Natural killer cell (primary cell): ENCODE measurements at regions not wholly inside any gene's neighbourhood (a gene's known extent, or its start where the extent isn't known, plus 50 kb on each side); places are given as distances from the start of the nearest gene placed in this dataset.

Source experiments
- ATAC-seq, 3 donors: fragments of 150-1000 bp in 2 of 3; fragments of 200-7000 bp in 1 of 3; cut with Tn5 transposase; 1 replicate in 1 of 3; 2 replicates in 2 of 3; pipeline ENCODE4 v1.10.0; 2021; ENCODE audit warnings: mild to moderate bottlenecking in 2 of 3, moderate library complexity in 2 of 3
- DNase-seq, 2 donors: peaks; one replicate each; pipeline versions ENCODE4 v3.0.0 to v3.0.0-alpha.2; 2013 to 2021; ENCODE audit warnings: mixed read lengths in 1 of 2
- H3K27ac ChIP-seq: one replicate; pipeline ENCODE4 v1.5.1; 2013; ENCODE audit warnings: mild to moderate bottlenecking, low read length
- H3K27me3 ChIP-seq: one replicate; pipeline ENCODE4 v1.6.1; 2013; ENCODE audit warnings: low read length; ENCODE audit not compliant: control insufficient read depth, insufficient read depth
- H3K36me3 ChIP-seq: one replicate; pipeline ENCODE4 v1.6.1; 2013; ENCODE audit warnings: low read length; ENCODE audit not compliant: control insufficient read depth, insufficient read depth
- H3K4me1 ChIP-seq: one replicate; pipeline ENCODE4 v1.6.1; 2013; ENCODE audit warnings: low read length; ENCODE audit not compliant: control insufficient read depth, insufficient read depth
- H3K4me3 ChIP-seq: one replicate; pipeline ENCODE4 v1.5.1; 2013; ENCODE audit warnings: low read length
- H3K9me3 ChIP-seq: one replicate; pipeline ENCODE4 v1.6.1; 2013; ENCODE audit warnings: low read length; ENCODE audit not compliant: control insufficient read depth, insufficient read depth
- H3K27ac Mint-ChIP-seq, 2 donors: one replicate each; pipeline ENCODE4 v1.8.0; 2022; ENCODE audit warnings: mild to moderate bottlenecking in 2 of 2, mixed read lengths in 2 of 2, moderate library complexity in 1 of 2
- H3K27me3 Mint-ChIP-seq, 2 donors: one replicate each; pipeline ENCODE4 v1.8.0; 2022; ENCODE audit warnings: low read depth in 2 of 2, mixed read lengths in 2 of 2
- H3K36me3 Mint-ChIP-seq: one replicate; pipeline ENCODE4 v1.8.0; 2022; ENCODE audit warnings: mixed read lengths
- H3K4me1 Mint-ChIP-seq, 2 donors: one replicate each; pipeline ENCODE4 v1.8.0; 2022; ENCODE audit warnings: mixed read lengths in 2 of 2
- H3K4me3 Mint-ChIP-seq: one replicate; pipeline ENCODE4 v1.8.0; 2022; ENCODE audit warnings: mild to moderate bottlenecking, moderate library complexity, mixed read lengths
- H3K9me3 Mint-ChIP-seq, 2 donors: one replicate each; pipeline ENCODE4 v1.8.0; 2022; ENCODE audit warnings: mixed read lengths in 2 of 2
- CTCF ChIP-seq: fragments of 200-600 bp; IDR thresholded peaks from one replicate; pipeline ENCODE4 v1.8.0; 2022; ENCODE audit warnings: antibody characterized with exemption
- WGBS: methylation state at CpG from one replicate; pipeline ENCODE4 v1.1.7; 2013; ENCODE audit warnings: missing lambda C conversion rate; ENCODE audit not compliant: insufficient coverage; 5-methylcytosine and 5-hydroxymethylcytosine counted together
- intact Hi-C: fragments of 100-400 bp; cut with micrococcal nuclease; formaldehyde crosslinking; loops from one replicate; pipeline ENCODE4 v1.14.2; 2022

GRCh38 chr6:44531442-44532015, 144.0 kb downstream of the CDC5L start:
- H3K4me1 ChIP-seq, result peaks cover 9% of the 10 kb centered on the region
- H3K36me3 Mint-ChIP-seq, result no peaks in the 10 kb centered on the region
- 88% methylated on average over 9 of the region's 9 CpGs for WGBS
- no peak overlapping the region for H3K27ac ChIP-seq
- H3K4me3 ChIP-seq, result no peak overlapping the region
- ATAC-seq (no peak), DNase-seq (no peak)
- no peaks in the 10 kb centered on the region for H3K36me3 ChIP-seq
- intact Hi-C loops, result no loop called here
- no peaks in the 10 kb centered on the region for H3K9me3 Mint-ChIP-seq
- no peak overlapping the region for H3K27ac Mint-ChIP-seq
- no peak for TF ChIP-seq CTCF
- peaks cover 7 to 8% of the 10 kb centered on the region in 2 donors for H3K4me1 Mint-ChIP-seq
- no peak overlapping the region for H3K4me3 Mint-ChIP-seq
- no peaks in the 10 kb centered on the region for H3K27me3 ChIP-seq
- peaks cover 8 to 9% of the 10 kb centered on the region in 2 donors for H3K27me3 Mint-ChIP-seq
- no peaks in the 10 kb centered on the region for H3K9me3 ChIP-seq

- peaks cover 5 to 9% of the 10 kb centered on the region in 2 donors for H3K27me3 Mint-ChIP-seq
- DNase-seq (no peak), ATAC-seq (no peak)
- no peaks in the 10 kb centered on the region for H3K4me1 ChIP-seq
- no peak overlapping the region for H3K4me3 ChIP-seq
- intact Hi-C loops, result no loop called here
- no peaks in the 10 kb centered on the region for H3K36me3 ChIP-seq
- H3K27ac ChIP-seq, result no peak overlapping the region
- no peak overlapping the region for H3K4me3 Mint-ChIP-seq
- H3K36me3 Mint-ChIP-seq, result no peaks in the 10 kb centered on the region
- 89% methylated on average over 2 of the region's 2 CpGs for WGBS
- TF ChIP-seq CTCF, result no peak
- H3K27me3 ChIP-seq, result no peaks in the 10 kb centered on the region
- no peaks in the 10 kb centered on the region for H3K9me3 Mint-ChIP-seq
- H3K9me3 ChIP-seq, result no peaks in the 10 kb centered on the region
- H3K4me1 Mint-ChIP-seq, result no peaks in the 10 kb centered on the region
- no peak overlapping the region for H3K27ac Mint-ChIP-seq
These were observed 145.9 kb downstream of the CDC5L start for GRCh38 chr6:44533421-44533820.

- H3K4me1 Mint-ChIP-seq, result no peaks in the 10 kb centered on the region
These were observed 146.8 kb downstream of the CDC5L start for GRCh38 chr6:44534291-44534690.

More at GRCh38 chr6:44534291-44534690, 146.8 kb downstream of the CDC5L start:
- Histone ChIP-seq H3K27ac (no peak overlapping the region), H3K9me3 (no peaks in the 10 kb centered on the region), H3K4me1 (no peaks in the 10 kb centered on the region), H3K36me3 (no peaks in the 10 kb centered on the region), H3K4me3 (no peak overlapping the region), H3K27me3 (no peaks in the 10 kb centered on the region)
- H3K27ac Mint-ChIP-seq, result no peak overlapping the region
- ATAC-seq, result no peak
- H3K4me3 Mint-ChIP-seq, result no peak overlapping the region
- H3K36me3 Mint-ChIP-seq, result no peaks in the 10 kb centered on the region
- DNase-seq, result no peak
- 88% methylated on average over 5 of the region's 5 CpGs for WGBS
- no peak for TF ChIP-seq CTCF
- no peaks in the 10 kb centered on the region for H3K9me3 Mint-ChIP-seq
- H3K27me3 Mint-ChIP-seq, result peaks cover 4 to 5% of the 10 kb centered on the region in 2 donors
- intact Hi-C loops, result no loop called here
